RWPE2 (cell line): ENCODE measurements at regions not wholly inside any gene's neighbourhood (a gene's known extent, or its start where the extent isn't known, plus 50 kb on each side); places are given as distances from the start of the nearest gene placed in this dataset.

ENCODE experiments used
- ATAC-seq: fragments of 200-7000 bp; cut with Tn5 transposase; 3 replicates; pipeline ENCODE4 v1.9.1; 2021; ENCODE audit warnings: low read depth
- DNase-seq: peaks from one replicate; pipeline ENCODE4 v3.0.0-alpha.2; 2020; ENCODE audit warnings: low spot score
- H3K27ac ChIP-seq: fragments of 450-650 bp; 2 replicates; pipeline ENCODE4 v1.5.1; 2017; ENCODE audit warnings: mild to moderate bottlenecking; ENCODE audit not compliant: poor library complexity, severe bottlenecking
- H3K27me3 ChIP-seq: fragments of 250-450 bp; sonication (Bioruptor Pico); 2 replicates; pipeline ENCODE4 v1.5.1; 2021; ENCODE audit warnings: mild to moderate bottlenecking, moderate library complexity; ENCODE audit not compliant: insufficient read depth, poor library complexity, severe bottlenecking
- H3K36me3 ChIP-seq: fragments of 250-450 bp; sonication (Bioruptor Pico); 2 replicates; pipeline ENCODE4 v1.5.1; 2020; ENCODE audit warnings: low read depth, mild to moderate bottlenecking, moderate library complexity
- H3K4me1 ChIP-seq: fragments of 250-450 bp; sonication (Bioruptor Pico); 2 replicates; pipeline ENCODE4 v1.5.1; 2021; ENCODE audit warnings: mild to moderate bottlenecking, moderate library complexity; ENCODE audit not compliant: insufficient read depth, poor library complexity, severe bottlenecking
- H3K4me3 ChIP-seq: fragments of 250-450 bp; sonication (Bioruptor Pico); 2 replicates; pipeline ENCODE4 v1.5.1; 2021; ENCODE audit warnings: mild to moderate bottlenecking, moderate library complexity; ENCODE audit not compliant: severe bottlenecking
- H3K9me3 ChIP-seq: fragments of 250-450 bp; sonication (Bioruptor Pico); 2 replicates; pipeline ENCODE4 v1.5.1; 2021; ENCODE audit warnings: mild to moderate bottlenecking, moderate library complexity; ENCODE audit not compliant: severe bottlenecking
- TF ChIP-seq, protein P1 (sequence below): fragments of 450-650 bp; IDR thresholded peaks from one replicate; pipeline ENCODE4 v1.5.1; 2017; ENCODE audit warnings: mild to moderate bottlenecking, moderate library complexity; ENCODE audit not compliant: poor library complexity, severe bottlenecking

DNA sequence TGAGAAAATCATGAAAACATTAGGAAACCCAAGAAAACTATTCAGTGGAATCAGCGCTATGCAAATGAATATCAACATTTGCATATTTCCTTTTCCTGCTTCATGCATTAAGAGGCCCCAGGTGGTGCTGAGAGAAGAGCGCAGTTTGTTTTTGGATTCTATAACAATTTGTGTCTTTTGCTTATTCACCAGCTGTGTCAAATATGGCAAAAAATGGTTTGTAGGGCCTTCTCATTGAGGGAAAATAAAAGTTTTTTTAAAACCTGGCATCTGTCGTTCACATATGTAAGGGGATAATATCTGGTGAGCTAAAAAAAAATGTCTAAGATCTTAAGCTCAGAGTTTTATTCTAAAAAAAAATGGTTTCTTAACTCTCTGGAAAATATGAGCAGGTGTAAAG is 122.5 kb upstream of the ROBO2 start:
- Histone ChIP-seq H3K36me3 (no peaks in the 10 kb centered on the region), H3K4me3 (no peak overlapping the region), H3K4me1 (no peaks in the 10 kb centered on the region), H3K9me3 (no peaks in the 10 kb centered on the region), H3K27me3 (no peaks in the 10 kb centered on the region), H3K27ac (no peak overlapping the region)
- TF ChIP-seq, protein P1, sequence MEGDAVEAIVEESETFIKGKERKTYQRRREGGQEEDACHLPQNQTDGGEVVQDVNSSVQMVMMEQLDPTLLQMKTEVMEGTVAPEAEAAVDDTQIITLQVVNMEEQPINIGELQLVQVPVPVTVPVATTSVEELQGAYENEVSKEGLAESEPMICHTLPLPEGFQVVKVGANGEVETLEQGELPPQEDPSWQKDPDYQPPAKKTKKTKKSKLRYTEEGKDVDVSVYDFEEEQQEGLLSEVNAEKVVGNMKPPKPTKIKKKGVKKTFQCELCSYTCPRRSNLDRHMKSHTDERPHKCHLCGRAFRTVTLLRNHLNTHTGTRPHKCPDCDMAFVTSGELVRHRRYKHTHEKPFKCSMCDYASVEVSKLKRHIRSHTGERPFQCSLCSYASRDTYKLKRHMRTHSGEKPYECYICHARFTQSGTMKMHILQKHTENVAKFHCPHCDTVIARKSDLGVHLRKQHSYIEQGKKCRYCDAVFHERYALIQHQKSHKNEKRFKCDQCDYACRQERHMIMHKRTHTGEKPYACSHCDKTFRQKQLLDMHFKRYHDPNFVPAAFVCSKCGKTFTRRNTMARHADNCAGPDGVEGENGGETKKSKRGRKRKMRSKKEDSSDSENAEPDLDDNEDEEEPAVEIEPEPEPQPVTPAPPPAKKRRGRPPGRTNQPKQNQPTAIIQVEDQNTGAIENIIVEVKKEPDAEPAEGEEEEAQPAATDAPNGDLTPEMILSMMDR, result no peak
- DNase-seq (no peak), ATAC-seq (no peak)

DNA sequence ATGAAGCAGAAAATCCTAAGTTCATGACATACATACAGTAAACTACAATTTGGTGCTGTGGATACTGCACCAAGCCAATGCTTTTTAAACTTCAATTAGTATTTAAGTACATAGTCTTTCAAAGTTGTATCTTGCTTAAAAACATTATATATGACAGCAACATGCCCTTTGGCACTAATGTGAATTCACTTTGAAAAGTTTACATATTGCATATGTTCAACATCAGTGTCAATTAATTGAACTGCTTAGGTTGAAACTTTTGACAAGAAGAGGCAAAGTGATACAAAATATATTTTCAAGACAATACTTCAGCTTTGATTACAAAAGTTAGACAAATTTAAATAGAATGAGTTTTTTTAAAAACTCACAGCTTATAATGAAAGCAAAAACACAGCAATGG is 119.4 kb upstream of the ROBO2 start:
- Histone ChIP-seq H3K27ac (no peak overlapping the region), H3K9me3 (no peaks in the 10 kb centered on the region), H3K27me3 (no peaks in the 10 kb centered on the region), H3K4me1 (no peaks in the 10 kb centered on the region), H3K36me3 (no peaks in the 10 kb centered on the region), H3K4me3 (no peak overlapping the region)
- DNase-seq (no peak), ATAC-seq (no peak)
- TF ChIP-seq, protein P1, result no peak

DNA sequence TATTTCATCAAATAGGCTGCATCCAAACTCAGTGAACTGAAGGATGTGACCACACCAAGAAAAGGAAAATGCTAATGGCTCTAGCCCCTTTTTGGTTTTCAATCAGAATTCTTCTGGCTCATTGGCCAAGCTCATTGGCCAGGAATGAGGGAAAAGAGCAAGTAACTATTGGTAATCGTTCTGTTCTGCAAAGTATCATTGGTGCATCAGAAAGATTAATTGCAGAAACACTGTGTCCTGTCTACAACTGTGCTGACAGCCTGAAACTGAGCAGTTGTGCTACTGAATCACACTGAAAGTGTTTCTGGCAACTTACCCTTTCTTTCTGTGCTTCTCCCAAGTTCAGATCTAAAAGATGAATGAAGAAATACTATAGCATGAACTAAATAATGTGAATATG is 116.4 kb upstream of the ROBO2 start:
- H3K9me3 ChIP-seq, result no peaks in the 10 kb centered on the region
- no peak overlapping the region for H3K27ac ChIP-seq
- ATAC-seq (no peak), DNase-seq (no peak)
- no peaks in the 10 kb centered on the region for H3K27me3 ChIP-seq
- TF ChIP-seq, protein P1, result no peak
- no peaks in the 10 kb centered on the region for H3K36me3 ChIP-seq
- no peak overlapping the region for H3K4me3 ChIP-seq
- no peaks in the 10 kb centered on the region for H3K4me1 ChIP-seq

DNA sequence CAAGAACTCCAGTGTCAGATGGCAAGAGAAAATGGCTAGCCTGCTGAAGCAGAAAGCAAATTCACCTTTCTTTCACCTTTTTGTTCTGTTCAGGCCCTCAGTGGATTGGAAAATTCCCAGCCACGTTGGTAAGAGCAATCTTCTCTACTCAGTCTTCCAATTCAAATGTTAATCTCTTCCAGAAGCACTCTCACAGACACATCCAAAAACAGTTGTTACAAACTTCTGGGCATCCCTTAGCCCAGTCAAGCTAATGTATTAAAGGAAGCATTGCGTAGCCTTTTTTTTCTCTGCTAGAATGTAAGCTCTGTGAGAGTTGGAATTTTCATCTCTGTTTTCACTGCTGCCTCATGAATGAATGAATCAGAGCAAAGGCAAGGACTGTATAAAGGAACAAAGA is 109.2 kb upstream of the ROBO2 start:
- Histone ChIP-seq H3K4me3 (no peak overlapping the region), H3K27ac (no peak overlapping the region), H3K27me3 (no peaks in the 10 kb centered on the region), H3K9me3 (no peaks in the 10 kb centered on the region), H3K36me3 (no peaks in the 10 kb centered on the region), H3K4me1 (no peaks in the 10 kb centered on the region)
- DNase-seq, result no peak
- TF ChIP-seq, protein P1, result no peak
- ATAC-seq, result no peak

DNA sequence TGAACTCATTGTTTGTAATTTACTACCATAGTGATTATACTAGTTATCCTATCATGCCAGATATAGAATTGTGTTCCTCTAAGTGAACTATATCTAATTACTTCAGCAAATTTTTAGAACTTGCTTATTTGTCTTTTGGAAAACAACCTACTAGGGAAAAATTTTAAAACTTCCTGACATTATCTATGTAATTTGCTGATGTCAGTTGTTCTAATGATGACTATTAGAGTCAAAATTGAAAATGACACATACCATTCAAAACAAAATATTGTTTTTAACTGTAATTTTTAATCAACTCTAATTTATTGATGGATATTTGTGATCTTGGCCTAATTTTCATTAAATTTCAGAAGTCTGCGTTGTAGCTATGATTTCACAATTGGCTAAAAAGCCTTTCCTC is 106.7 kb upstream of the ROBO2 start:
- H3K27me3 ChIP-seq, result no peaks in the 10 kb centered on the region
- ATAC-seq (no peak), DNase-seq (no peak)
- H3K9me3 ChIP-seq, result no peaks in the 10 kb centered on the region
- H3K4me1 ChIP-seq, result no peaks in the 10 kb centered on the region
- TF ChIP-seq, protein P1, result no peak
- no peak overlapping the region for H3K27ac ChIP-seq
- no peak overlapping the region for H3K4me3 ChIP-seq
- no peaks in the 10 kb centered on the region for H3K36me3 ChIP-seq
